ENCODE measurements at regions not wholly inside any gene's neighbourhood (a gene's known extent, or its start where the extent isn't known, plus 50 kb on each side); places are given as distances from the start of the nearest gene placed in this dataset.

- ATAC-seq (ENCODE audit: low FRiP score) (no peak), DNase-seq (ENCODE audit: low spot score) (no peak)
- no peak for TF ChIP-seq CTCF (IDR thresholded peaks at IDR 0.05)
Observed at GRCh38 chr13:112204346-112205327, 137.7 kb downstream of the SOX1 start.

GRCh38 chr13:112205990-112206389 lies 139.0 kb downstream of the SOX1 start:
- no peak for TF ChIP-seq CTCF (IDR thresholded peaks at IDR 0.05)
- no peak for ATAC-seq (ENCODE audit: low FRiP score)
- DNase-seq (ENCODE audit: low spot score), result no peak

DNA sequence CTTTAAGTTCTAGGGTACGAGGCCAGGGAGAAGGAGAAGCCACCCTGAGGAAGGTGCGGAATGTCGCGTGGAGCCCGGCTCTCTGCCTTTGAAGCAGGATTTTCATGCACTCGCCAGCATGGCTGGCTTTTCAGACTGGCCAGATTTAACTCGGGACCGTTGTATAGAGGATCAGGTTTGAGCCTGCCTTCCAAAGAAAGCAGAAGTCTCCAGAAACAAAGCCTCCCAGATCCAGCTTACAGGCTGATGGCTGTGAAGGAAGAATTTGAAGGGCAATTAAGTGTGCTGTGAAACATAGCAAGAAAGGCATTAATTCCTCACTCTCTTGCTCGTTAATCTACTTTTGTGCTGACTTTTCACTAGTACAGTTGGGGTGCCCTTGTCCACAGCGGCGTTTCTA lies 140.2 kb downstream of the SOX1 start:
- no peak for TF ChIP-seq CTCF (IDR thresholded peaks at IDR 0.05)
- DNase-seq (ENCODE audit: low spot score) (no peak), ATAC-seq (ENCODE audit: low FRiP score) (no peak)

DNA sequence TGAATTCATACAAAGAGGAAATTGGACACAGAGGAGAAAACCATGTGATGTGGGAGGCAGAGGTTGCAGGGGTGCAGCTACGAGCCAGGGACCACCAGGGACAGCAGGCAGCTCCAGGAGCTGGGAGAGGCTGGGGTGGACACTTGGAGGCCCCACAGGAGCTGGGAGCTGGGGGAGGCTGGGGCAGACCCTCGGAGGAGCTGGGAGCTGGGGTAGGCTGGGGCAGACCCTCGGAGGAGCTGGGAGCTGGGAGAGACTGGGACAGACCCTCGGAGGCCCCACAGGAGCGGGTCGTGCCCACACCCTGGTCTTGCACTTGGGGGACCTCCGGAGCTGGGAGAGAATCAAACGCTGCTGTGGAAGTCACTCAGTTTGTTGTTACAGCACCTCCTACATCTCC lies 141.7 kb downstream of the SOX1 start:
- ATAC-seq (ENCODE audit: low FRiP score) (no peak), DNase-seq (ENCODE audit: low spot score) (no peak)
- TF ChIP-seq CTCF (IDR thresholded peaks at IDR 0.05), result no peak

DNA sequence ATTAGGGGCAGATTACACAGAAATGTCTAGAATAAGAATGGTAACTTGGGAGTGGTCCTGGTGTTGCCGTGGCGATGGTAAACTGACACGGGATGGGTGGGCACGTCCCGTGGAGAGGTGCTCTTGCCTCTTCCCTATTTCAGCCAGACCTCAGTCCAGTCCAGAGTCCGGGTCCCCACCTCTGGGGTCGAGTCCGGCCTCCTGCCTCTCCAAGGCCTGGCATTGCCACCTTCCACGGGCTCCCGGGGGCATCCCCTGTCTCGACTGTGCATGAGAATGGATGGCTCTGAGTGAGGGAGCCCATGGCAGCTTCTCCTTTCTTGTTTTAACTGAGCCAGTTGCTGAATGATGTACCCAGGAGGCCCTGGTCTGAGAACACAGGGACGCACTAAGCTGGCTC lies 142.3 kb downstream of the SOX1 start:
- ATAC-seq (ENCODE audit: low FRiP score) (no peak), DNase-seq (ENCODE audit: low spot score) (no peak)
- no peak for TF ChIP-seq CTCF (IDR thresholded peaks at IDR 0.05)

DNA sequence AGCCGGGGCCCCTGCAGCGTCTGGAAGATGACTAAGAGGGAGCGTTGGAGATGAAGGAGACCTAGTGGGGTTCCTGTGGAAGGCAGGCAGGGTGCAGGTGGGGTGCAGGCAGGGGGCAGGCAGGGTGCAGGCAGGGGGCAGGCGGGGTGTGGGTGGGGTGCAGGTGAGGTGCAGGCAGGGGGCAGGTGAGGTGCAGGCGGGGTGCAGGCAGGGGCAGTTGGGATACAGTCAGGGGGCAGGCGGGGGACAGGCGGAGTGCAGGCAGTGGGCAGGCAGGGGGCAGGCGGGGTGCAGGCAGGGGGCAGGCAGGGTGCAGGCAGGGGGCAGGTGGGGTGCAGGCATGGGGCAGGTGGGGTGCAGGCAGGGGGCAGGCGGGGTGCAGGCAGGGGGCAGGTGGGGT lies 142.8 kb downstream of the SOX1 start:
- no peak for DNase-seq (ENCODE audit: low spot score)
- no peak for TF ChIP-seq CTCF (IDR thresholded peaks at IDR 0.05)
- ATAC-seq (ENCODE audit: low FRiP score), result no peak

- ATAC-seq (ENCODE audit: low FRiP score) (no peak), DNase-seq (ENCODE audit: low spot score) (no peak)
- TF ChIP-seq CTCF (IDR thresholded peaks at IDR 0.05), result no peak
Observed at GRCh38 chr13:112210371-112210770, 143.4 kb downstream of the SOX1 start.
